IPS-15b (cell line): ENCODE measurements at regions not wholly inside any gene's neighbourhood (a gene's known extent, or its start where the extent isn't known, plus 50 kb on each side); places are given as distances from the start of the nearest gene placed in this dataset.

Experiments used
- H3K27me3 ChIP-seq: one replicate; pipeline ENCODE4 v1.6.1; 2013; ENCODE audit warnings: low read length; ENCODE audit not compliant: control insufficient read depth, insufficient read depth
- H3K36me3 ChIP-seq: one replicate; pipeline ENCODE4 v1.6.1; 2013; ENCODE audit warnings: low read length; ENCODE audit not compliant: control insufficient read depth, insufficient read depth
- H3K4me1 ChIP-seq: one replicate; pipeline ENCODE4 v1.6.1; 2013; ENCODE audit warnings: mild to moderate bottlenecking, low read length; ENCODE audit not compliant: control insufficient read depth, insufficient read depth
- H3K4me3 ChIP-seq: one replicate; pipeline ENCODE4 v1.5.1; 2013; ENCODE audit warnings: low read depth, low read length
- H3K9ac ChIP-seq: one replicate; pipeline ENCODE4 v1.6.1; 2013; ENCODE audit warnings: low read depth, mild to moderate bottlenecking, low read length
- H3K9me3 ChIP-seq: one replicate; pipeline ENCODE4 v1.6.1; 2013; ENCODE audit warnings: mild to moderate bottlenecking, low read length; ENCODE audit not compliant: control insufficient read depth, insufficient read depth

DNA sequence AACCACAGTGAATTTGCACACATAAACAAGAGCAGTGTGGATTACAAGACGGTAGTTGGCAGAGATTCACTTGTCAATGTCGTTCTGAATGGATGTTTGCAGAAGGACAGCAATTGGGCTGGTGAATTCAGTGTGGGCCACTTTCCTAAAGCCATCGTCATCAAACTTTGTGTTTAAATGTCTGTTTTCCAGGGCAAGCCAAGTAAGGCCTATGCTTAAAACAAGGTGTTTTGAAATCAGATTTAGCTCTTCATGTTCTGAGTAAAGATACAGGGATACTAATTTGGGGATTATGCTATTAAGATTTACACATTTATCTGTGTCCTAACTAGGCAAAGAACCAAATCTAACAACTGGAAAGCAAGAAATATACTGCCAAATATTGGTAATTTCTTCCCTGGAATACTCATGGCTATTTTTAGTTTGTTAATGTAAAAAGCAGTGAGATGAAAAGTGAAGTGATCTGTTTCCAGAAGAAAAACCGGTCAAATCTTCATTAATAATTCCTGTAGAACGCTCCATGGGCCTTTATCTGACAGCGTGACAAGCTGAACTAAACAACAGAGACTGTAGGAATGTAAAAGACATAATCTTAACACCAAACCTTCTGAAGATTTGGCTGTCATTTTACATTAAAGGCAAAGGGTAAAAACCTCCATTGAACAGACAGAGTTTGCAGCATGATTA lies 175.7 kb downstream of the ICOS start:
- no peaks in the 10 kb centered on the region for H3K36me3 ChIP-seq
- no peak overlapping the region for H3K4me3 ChIP-seq
- H3K4me1 ChIP-seq, result peaks cover 16% of the 10 kb centered on the region
- no peaks in the 10 kb centered on the region for H3K27me3 ChIP-seq
- H3K9ac ChIP-seq, result no peak overlapping the region
- no peaks in the 10 kb centered on the region for H3K9me3 ChIP-seq

DNA sequence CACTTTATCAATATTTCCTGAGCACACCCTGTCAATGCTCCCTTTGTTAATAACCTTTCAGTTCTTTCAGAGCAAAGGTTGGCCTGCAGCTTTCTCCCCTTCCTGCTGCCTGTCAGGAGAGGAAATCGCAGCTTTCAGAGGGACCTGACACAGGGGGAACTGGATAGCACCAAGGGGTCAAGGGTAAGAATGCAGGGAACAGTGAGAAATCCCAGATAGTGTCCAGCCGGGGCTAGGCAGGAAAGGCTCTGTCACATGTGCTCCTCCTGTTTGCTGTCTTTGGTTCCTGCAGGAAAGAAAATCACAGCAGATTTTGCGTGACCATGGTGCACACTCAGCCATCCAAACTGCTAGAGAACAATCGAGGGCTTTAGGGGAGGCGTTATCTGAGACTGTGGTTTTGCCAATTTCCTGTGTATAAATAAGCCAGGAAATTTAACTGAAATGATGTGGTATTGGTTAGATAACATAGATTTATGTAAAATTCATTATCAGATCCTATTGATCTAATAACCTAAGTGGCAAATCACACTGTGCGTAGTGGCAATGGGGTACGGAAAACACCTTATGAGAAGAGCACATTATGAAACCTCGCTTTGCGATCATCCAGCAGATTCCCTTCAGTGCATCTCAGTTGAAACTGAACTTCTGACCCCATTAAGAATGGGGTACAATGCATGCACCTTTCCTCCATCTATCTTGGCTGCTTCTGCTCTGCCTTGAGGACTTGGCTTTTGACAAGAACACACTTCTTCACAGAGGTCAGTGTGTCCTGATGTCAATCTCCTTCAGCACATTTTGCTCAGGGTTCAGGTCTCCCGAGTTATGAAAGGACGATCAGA lies 178.0 kb downstream of the ICOS start:
- Histone ChIP-seq H3K9ac (no peak overlapping the region), H3K27me3 (no peaks in the 10 kb centered on the region), H3K36me3 (no peaks in the 10 kb centered on the region), H3K9me3 (no peaks in the 10 kb centered on the region), H3K4me3 (no peak overlapping the region), H3K4me1 (peaks cover 13% of the 10 kb centered on the region)

GRCh38 chr2:204115137-204116056 lies 178.8 kb downstream of the ICOS start:
- Histone ChIP-seq H3K9me3 (no peaks in the 10 kb centered on the region), H3K27me3 (no peaks in the 10 kb centered on the region), H3K9ac (no peak overlapping the region), H3K4me1 (peaks cover 13% of the 10 kb centered on the region), H3K4me3 (no peak overlapping the region), H3K36me3 (no peaks in the 10 kb centered on the region)

DNA sequence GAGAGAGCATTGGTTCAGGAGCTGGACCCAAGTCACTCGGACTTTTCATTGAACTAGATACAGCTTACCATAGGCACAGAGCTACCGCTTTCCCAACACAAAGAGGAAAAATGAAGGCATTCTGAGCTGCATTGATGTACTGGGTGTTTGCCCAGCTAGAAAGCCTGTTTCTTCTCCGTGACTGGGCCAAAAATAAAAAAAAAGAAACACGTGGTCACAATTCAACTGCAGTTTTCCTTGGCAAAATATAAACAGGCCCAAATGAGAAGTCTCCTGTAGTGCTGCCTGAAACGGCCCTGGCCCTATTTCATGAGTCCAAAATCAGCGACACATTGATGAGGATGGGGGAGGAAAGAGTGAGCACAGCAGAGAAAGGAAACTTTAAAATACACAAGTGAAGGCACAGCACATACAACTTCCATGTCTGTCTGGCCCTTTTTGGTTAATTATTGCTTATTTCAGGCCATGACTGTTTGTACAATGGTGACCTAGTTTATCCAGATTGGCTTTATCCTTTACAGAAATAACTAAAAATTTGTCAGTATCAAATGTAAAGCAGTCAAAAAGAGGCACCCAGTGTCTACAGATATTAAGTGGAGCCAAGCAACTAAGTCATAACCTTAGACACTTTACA lies 179.7 kb downstream of the ICOS start:
- Histone ChIP-seq H3K9ac (no peak overlapping the region), H3K36me3 (no peaks in the 10 kb centered on the region), H3K9me3 (no peaks in the 10 kb centered on the region)

DNA sequence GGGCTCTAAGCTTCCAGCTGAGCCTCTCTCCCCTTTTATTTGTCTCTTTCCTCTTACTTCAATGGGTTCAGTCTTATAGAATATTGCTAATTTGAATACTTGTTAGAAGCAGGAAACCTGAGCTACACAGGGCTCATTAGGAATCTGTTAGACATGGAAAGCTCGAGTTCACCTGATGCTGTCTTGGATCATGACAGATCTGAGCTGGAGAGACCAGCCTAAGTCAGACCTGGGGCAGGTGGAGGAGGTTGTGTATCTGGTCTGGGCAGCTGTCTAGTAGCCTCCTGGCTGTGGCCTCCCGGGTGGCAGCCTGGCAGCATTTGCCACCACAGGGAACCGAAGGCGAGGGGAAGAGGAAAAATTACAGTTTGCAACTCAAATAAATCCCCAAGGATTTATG lies 185.9 kb downstream of the ICOS start:
- Histone ChIP-seq H3K36me3 (no peaks in the 10 kb centered on the region), H3K27me3 (no peaks in the 10 kb centered on the region), H3K9ac (no peak overlapping the region), H3K4me1 (no peaks in the 10 kb centered on the region), H3K4me3 (no peak overlapping the region), H3K9me3 (no peaks in the 10 kb centered on the region)

More for the DNA sequence above, 179.7 kb downstream of the ICOS start:
- peaks cover 13% of the 10 kb centered on the region for H3K4me1 ChIP-seq
- no peaks in the 10 kb centered on the region for H3K27me3 ChIP-seq
- no peak overlapping the region for H3K4me3 ChIP-seq

GRCh38 chr2:204124140-204124750 lies 187.7 kb downstream of the ICOS start:
- Histone ChIP-seq H3K36me3 (no peaks in the 10 kb centered on the region), H3K4me1 (no peaks in the 10 kb centered on the region), H3K4me3 (no peak overlapping the region), H3K9me3 (no peaks in the 10 kb centered on the region), H3K9ac (no peak overlapping the region), H3K27me3 (no peaks in the 10 kb centered on the region)

- no peaks in the 10 kb centered on the region for H3K36me3 ChIP-seq
- H3K4me1 ChIP-seq, result no peaks in the 10 kb centered on the region
- H3K9ac ChIP-seq, result no peak overlapping the region
- H3K4me3 ChIP-seq, result no peak overlapping the region
- H3K27me3 ChIP-seq, result no peaks in the 10 kb centered on the region
- no peaks in the 10 kb centered on the region for H3K9me3 ChIP-seq
Observed at GRCh38 chr2:204126705-204127104, 190.1 kb downstream of the ICOS start.

DNA sequence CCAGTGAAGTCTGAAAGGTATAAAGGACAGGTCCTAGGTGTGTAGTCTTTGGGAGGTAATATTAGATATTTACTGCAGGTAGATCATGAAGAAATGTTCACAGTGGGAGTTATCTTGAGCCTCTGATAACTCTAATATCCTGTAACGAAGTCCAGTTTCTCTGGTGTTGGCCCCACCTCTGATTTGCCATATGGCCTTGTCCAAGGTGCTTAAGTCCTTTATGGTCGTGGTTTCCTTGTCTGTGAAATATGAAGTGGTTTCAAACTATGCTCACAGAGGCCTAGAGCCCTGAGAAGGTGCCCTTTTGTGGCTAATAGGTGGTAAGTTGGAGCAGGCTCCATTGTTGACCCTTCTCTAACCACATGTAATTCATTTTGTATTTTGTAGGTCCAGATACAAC lies 190.7 kb downstream of the ICOS start:
- Histone ChIP-seq H3K4me3 (no peak overlapping the region), H3K36me3 (no peaks in the 10 kb centered on the region), H3K4me1 (no peaks in the 10 kb centered on the region), H3K27me3 (no peaks in the 10 kb centered on the region), H3K9me3 (no peaks in the 10 kb centered on the region), H3K9ac (no peak overlapping the region)

GRCh38 chr2:204129591-204130294 lies 193.2 kb downstream of the ICOS start:
- no peak overlapping the region for H3K9ac ChIP-seq
- H3K27me3 ChIP-seq, result no peaks in the 10 kb centered on the region
- no peaks in the 10 kb centered on the region for H3K36me3 ChIP-seq
- no peaks in the 10 kb centered on the region for H3K4me1 ChIP-seq
- no peak overlapping the region for H3K4me3 ChIP-seq
- no peaks in the 10 kb centered on the region for H3K9me3 ChIP-seq

GRCh38 chr2:204131621-204132020 lies 195.1 kb downstream of the ICOS start:
- Histone ChIP-seq H3K4me3 (no peak overlapping the region), H3K9ac (no peak overlapping the region), H3K27me3 (no peaks in the 10 kb centered on the region)

More at GRCh38 chr2:204131621-204132020, 195.1 kb downstream of the ICOS start:
- Histone ChIP-seq H3K36me3 (no peaks in the 10 kb centered on the region), H3K9me3 (no peaks in the 10 kb centered on the region), H3K4me1 (no peaks in the 10 kb centered on the region)
